SK-N-SH treated with all-trans-retinoic acid at 6 μM for 48 hours (cell line): ENCODE measurements at regions not wholly inside any gene's neighbourhood (a gene's known extent, or its start where the extent isn't known, plus 50 kb on each side); places are given as distances from the start of the nearest gene placed in this dataset.

Experiments used
- ATAC-seq: fragments of 200-7000 bp; cut with Tn5 transposase; 3 replicates; pipeline ENCODE4 v1.9.1; 2020; ENCODE audit warnings: mild to moderate bottlenecking, moderate library complexity
- ARNTL ChIP-seq: fragments of 450-650 bp; formaldehyde crosslinking; IDR thresholded peaks from 2 replicates; pipeline ENCODE4 v1.5.0; 2020; ENCODE audit warnings: low read depth, mild to moderate bottlenecking, moderate library complexity, borderline replicate concordance
- BACH2 ChIP-seq: fragments of 250-450 bp; sonication (Bioruptor Pico); IDR thresholded peaks from 2 replicates; pipeline ENCODE4 v1.9.0; 2021; ENCODE audit warnings: mild to moderate bottlenecking, borderline replicate concordance
- CSDC2 ChIP-seq: fragments of 250-450 bp; sonication (Bioruptor Pico); IDR thresholded peaks from 2 replicates; pipeline ENCODE4 v1.5.0; 2020; ENCODE audit warnings: mild to moderate bottlenecking, moderate library complexity
- GLIS3 ChIP-seq: fragments of 250-450 bp; sonication (Bioruptor Pico); IDR thresholded peaks from 2 replicates; pipeline ENCODE4 v1.5.0; 2020; ENCODE audit warnings: mild to moderate bottlenecking, moderate library complexity
- ISL1 ChIP-seq: fragments of 250-450 bp; sonication (Bioruptor Pico); IDR thresholded peaks from 2 replicates; pipeline ENCODE4 v2.1.2; 2022; ENCODE audit warnings: mild to moderate bottlenecking, moderate library complexity
- OSR1 ChIP-seq: fragments of 250-450 bp; sonication (Bioruptor Pico); IDR thresholded peaks from 2 replicates; pipeline ENCODE4 v1.8.0; 2022; ENCODE audit warnings: moderate library complexity, mild to moderate bottlenecking, inconsistent platforms
- PPARA ChIP-seq: fragments of 250-450 bp; sonication (Bioruptor Pico); IDR thresholded peaks from 2 replicates; pipeline ENCODE4 v1.5.0; 2020; ENCODE audit warnings: mild to moderate bottlenecking, borderline replicate concordance
- RARB ChIP-seq: fragments of 250-450 bp; sonication (Bioruptor Pico); IDR thresholded peaks from 2 replicates; pipeline ENCODE4 v1.8.0; 2021; ENCODE audit warnings: mild to moderate bottlenecking, moderate library complexity
- SNAI2 ChIP-seq: fragments of 250-450 bp; sonication (Bioruptor Pico); IDR thresholded peaks from 2 replicates; pipeline ENCODE4 v1.5.0; 2020; ENCODE audit warnings: mild to moderate bottlenecking, moderate library complexity
- TCF4 ChIP-seq: fragments of 250-450 bp; sonication (Bioruptor Pico); IDR thresholded peaks from 2 replicates; pipeline ENCODE4 v1.8.0; 2021; ENCODE audit warnings: mild to moderate bottlenecking, moderate library complexity, borderline replicate concordance
- TOX ChIP-seq: fragments of 250-450 bp; sonication (Bioruptor Pico); IDR thresholded peaks from 2 replicates; pipeline ENCODE4 v1.8.0; 2021; ENCODE audit warnings: mild to moderate bottlenecking, moderate library complexity, borderline replicate concordance
- ZC3H10 ChIP-seq: fragments of 250-450 bp; sonication (Bioruptor Pico); IDR thresholded peaks from 2 replicates; pipeline ENCODE4 v1.5.1; 2021; ENCODE audit warnings: mild to moderate bottlenecking, moderate library complexity
- ZFP3 ChIP-seq: fragments of 250-450 bp; sonication (Bioruptor Pico); IDR thresholded peaks from 2 replicates; pipeline ENCODE4 v1.5.0; 2020; ENCODE audit warnings: mild to moderate bottlenecking, moderate library complexity
- ZFP30 ChIP-seq: fragments of 450-650 bp; formaldehyde crosslinking; IDR thresholded peaks from 2 replicates; pipeline ENCODE4 v1.5.0; 2022; ENCODE audit warnings: mild to moderate bottlenecking, moderate library complexity
- ZNF565 ChIP-seq: fragments of 450-650 bp; formaldehyde crosslinking; conservative IDR thresholded peaks from 2 replicates; pipeline ENCODE4 v1.5.0; 2020; ENCODE audit warnings: low read depth, mild to moderate bottlenecking, moderate library complexity
- ZNF8 ChIP-seq: fragments of 450-650 bp; formaldehyde crosslinking; IDR thresholded peaks from 2 replicates; pipeline ENCODE4 v1.5.0; 2020; ENCODE audit warnings: mild to moderate bottlenecking, moderate library complexity
- TF ChIP-seq, protein P1 (sequence below): fragments of 250-450 bp; sonication (Bioruptor Pico); IDR thresholded peaks from 2 replicates; pipeline ENCODE4 v1.8.0; 2021; ENCODE audit warnings: low read depth, mild to moderate bottlenecking, moderate library complexity, borderline replicate concordance
- TF ChIP-seq, protein P2 (sequence below): fragments of 250-450 bp; sonication (Bioruptor Pico); IDR thresholded peaks from 2 replicates; pipeline ENCODE4 v1.5.0; 2020; ENCODE audit warnings: mild to moderate bottlenecking, moderate library complexity
- TF ChIP-seq, protein P3 (sequence below): fragments of 250-450 bp; sonication (Bioruptor Pico); IDR thresholded peaks from 2 replicates; pipeline ENCODE4 v1.5.1; 2020; ENCODE audit warnings: low read depth, mild to moderate bottlenecking, moderate library complexity
- TF ChIP-seq, protein P4 (sequence below): fragments of 250-450 bp; sonication (Bioruptor Pico); IDR thresholded peaks from 2 replicates; pipeline ENCODE4 v1.5.1; 2021; ENCODE audit warnings: mild to moderate bottlenecking, moderate library complexity
- TF ChIP-seq, protein P5 (sequence below): fragments of 250-450 bp; sonication (Bioruptor Pico); IDR thresholded peaks from 2 replicates; pipeline ENCODE4 v1.8.0; 2020; ENCODE audit warnings: mild to moderate bottlenecking, moderate library complexity, borderline replicate concordance

DNA sequence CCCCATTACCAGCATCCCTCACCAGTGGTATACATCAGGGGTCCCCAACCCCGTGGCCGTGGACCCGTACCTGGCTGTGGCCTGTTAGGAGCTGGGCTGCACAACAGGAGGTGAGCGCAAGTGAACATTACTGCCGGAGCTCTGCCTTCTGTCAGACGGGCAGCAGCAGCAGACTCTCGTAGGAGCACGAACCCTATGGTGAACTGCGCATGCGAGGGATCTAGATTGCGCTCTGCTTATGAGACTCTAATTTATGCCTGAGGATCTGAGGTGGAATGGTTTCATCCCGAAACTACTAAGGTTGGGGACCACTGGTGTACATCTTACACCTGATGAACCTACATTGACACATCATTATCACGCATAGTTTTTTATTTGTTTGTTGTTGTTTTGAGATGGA, 52.8 kb upstream of the DHX15 start:
- no peak for ATAC-seq
- TF ChIP-seq, protein P1, sequence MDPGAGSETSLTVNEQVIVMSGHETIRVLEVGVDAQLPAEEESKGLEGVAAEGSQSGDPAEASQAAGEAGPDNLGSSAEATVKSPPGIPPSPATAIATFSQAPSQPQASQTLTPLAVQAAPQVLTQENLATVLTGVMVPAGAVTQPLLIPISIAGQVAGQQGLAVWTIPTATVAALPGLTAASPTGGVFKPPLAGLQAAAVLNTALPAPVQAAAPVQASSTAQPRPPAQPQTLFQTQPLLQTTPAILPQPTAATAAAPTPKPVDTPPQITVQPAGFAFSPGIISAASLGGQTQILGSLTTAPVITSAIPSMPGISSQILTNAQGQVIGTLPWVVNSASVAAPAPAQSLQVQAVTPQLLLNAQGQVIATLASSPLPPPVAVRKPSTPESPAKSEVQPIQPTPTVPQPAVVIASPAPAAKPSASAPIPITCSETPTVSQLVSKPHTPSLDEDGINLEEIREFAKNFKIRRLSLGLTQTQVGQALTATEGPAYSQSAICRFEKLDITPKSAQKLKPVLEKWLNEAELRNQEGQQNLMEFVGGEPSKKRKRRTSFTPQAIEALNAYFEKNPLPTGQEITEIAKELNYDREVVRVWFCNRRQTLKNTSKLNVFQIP (CRISPR knock-in tag) = no peak
- TF ChIP-seq ZFP3 (CRISPR knock-in tag) = no peak
- no peak for TF ChIP-seq ISL1 (CRISPR knock-in tag)
- TF ChIP-seq GLIS3 (CRISPR knock-in tag) = no peak
- no peak for TF ChIP-seq BACH2 (CRISPR knock-in tag)
- TF ChIP-seq TOX = no peak
- no peak for TF ChIP-seq CSDC2 (CRISPR knock-in tag)
- no peak for TF ChIP-seq ZNF8
- TF ChIP-seq ZFP30 (CRISPR knock-in tag) = no peak
- TF ChIP-seq, protein P2, sequence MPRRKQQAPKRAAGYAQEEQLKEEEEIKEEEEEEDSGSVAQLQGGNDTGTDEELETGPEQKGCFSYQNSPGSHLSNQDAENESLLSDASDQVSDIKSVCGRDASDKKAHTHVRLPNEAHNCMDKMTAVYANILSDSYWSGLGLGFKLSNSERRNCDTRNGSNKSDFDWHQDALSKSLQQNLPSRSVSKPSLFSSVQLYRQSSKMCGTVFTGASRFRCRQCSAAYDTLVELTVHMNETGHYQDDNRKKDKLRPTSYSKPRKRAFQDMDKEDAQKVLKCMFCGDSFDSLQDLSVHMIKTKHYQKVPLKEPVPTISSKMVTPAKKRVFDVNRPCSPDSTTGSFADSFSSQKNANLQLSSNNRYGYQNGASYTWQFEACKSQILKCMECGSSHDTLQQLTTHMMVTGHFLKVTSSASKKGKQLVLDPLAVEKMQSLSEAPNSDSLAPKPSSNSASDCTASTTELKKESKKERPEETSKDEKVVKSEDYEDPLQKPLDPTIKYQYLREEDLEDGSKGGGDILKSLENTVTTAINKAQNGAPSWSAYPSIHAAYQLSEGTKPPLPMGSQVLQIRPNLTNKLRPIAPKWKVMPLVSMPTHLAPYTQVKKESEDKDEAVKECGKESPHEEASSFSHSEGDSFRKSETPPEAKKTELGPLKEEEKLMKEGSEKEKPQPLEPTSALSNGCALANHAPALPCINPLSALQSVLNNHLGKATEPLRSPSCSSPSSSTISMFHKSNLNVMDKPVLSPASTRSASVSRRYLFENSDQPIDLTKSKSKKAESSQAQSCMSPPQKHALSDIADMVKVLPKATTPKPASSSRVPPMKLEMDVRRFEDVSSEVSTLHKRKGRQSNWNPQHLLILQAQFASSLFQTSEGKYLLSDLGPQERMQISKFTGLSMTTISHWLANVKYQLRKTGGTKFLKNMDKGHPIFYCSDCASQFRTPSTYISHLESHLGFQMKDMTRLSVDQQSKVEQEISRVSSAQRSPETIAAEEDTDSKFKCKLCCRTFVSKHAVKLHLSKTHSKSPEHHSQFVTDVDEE (CRISPR knock-in tag) = no peak
- TF ChIP-seq, protein P3, sequence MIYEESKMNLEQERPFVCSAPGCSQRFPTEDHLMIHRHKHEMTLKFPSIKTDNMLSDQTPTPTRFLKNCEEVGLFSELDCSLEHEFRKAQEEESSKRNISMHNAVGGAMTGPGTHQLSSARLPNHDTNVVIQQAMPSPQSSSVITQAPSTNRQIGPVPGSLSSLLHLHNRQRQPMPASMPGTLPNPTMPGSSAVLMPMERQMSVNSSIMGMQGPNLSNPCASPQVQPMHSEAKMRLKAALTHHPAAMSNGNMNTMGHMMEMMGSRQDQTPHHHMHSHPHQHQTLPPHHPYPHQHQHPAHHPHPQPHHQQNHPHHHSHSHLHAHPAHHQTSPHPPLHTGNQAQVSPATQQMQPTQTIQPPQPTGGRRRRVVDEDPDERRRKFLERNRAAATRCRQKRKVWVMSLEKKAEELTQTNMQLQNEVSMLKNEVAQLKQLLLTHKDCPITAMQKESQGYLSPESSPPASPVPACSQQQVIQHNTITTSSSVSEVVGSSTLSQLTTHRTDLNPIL (CRISPR knock-in tag) = no peak
- no peak for TF ChIP-seq OSR1 (CRISPR knock-in tag)
- TF ChIP-seq, protein P4, sequence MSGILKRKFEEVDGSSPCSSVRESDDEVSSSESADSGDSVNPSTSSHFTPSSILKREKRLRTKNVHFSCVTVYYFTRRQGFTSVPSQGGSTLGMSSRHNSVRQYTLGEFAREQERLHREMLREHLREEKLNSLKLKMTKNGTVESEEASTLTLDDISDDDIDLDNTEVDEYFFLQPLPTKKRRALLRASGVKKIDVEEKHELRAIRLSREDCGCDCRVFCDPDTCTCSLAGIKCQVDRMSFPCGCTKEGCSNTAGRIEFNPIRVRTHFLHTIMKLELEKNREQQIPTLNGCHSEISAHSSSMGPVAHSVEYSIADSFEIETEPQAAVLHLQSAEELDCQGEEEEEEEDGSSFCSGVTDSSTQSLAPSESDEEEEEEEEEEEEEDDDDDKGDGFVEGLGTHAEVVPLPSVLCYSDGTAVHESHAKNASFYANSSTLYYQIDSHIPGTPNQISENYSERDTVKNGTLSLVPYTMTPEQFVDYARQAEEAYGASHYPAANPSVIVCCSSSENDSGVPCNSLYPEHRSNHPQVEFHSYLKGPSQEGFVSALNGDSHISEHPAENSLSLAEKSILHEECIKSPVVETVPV (CRISPR knock-in tag) = no peak

DNA sequence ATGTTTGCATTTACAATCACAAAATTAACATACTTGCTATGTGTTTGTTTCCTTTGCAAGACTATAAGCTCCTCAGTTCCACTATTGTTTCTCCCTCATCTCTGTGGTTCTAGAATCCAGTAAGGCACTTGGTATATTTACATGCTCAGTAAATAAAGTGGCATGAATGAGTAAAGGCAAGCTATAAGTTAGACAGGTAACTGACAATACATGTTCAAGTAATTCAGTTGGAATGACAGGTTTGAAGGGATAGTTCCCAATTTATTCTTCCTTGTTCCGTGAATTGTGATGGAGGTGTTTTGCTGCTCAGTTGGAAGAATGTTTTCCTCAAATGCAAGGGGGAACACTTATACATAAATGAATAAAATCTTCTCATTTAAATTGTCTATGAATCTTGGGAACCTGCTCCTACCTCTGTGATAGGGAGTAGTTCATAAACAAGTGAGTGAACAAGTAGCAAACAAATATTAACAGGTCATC, 54.1 kb upstream of the DHX15 start:
- TF ChIP-seq, protein P4 (CRISPR knock-in tag) = no peak
- no peak for TF ChIP-seq ZNF565 (CRISPR knock-in tag)
- TF ChIP-seq, all 23 proteins: peak for 0
- ATAC-seq = no peak

DNA sequence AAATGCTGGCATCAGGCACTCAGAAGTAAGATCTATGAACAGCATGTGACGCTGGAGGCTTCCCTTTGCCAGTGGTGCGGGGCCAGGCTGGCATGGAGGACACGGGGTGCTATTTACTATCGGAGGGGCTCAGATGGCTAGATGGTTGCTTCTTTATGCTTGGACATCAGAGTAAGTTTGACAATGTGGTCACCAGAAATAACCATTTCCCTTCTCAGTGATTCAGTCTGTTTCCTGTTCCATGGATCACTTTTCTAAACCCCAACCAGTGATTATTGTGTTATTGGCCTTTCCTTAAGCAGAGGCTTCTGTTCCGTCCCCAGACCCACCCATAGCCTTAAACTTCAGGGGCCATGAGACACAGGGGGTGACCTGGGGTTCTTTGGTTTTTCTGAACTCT, 55.4 kb upstream of the DHX15 start:
- ATAC-seq = no peak
- TF ChIP-seq PPARA (CRISPR knock-in tag) = no peak
- TF ChIP-seq GLIS3 (CRISPR knock-in tag) = no peak
- TF ChIP-seq CSDC2 (CRISPR knock-in tag) = no peak
- no peak for TF ChIP-seq ZNF565 (CRISPR knock-in tag)
- TF ChIP-seq, protein P1 (CRISPR knock-in tag) = no peak
- TF ChIP-seq RARB = no peak
- no peak for TF ChIP-seq ZC3H10 (CRISPR knock-in tag)

DNA sequence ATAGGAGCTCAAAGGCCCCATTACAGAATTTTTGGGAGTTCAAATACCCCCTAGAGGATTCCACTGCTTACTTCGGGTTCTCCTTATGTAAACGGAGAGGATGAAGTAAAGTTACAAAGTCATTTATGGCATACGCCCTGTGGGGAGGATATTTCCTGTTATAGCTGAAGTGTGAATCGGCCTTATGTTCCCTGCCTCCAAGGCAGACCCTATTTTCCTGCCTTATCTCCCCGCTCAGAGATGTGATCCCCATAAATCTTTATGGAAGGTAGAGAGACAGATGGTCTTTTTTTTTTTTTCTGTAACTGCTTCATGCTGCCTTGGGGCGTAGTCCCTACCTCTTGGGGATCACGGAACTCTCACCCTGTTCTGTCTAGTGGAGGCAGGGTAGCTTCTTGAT, 56.0 kb upstream of the DHX15 start:
- TF ChIP-seq ZFP3 (CRISPR knock-in tag) = no peak
- no peak for TF ChIP-seq PPARA (CRISPR knock-in tag)
- TF ChIP-seq TCF4 (CRISPR knock-in tag) = no peak
- no peak for TF ChIP-seq SNAI2 (CRISPR knock-in tag)
- no peak for TF ChIP-seq CSDC2 (CRISPR knock-in tag)
- TF ChIP-seq, protein P5, sequence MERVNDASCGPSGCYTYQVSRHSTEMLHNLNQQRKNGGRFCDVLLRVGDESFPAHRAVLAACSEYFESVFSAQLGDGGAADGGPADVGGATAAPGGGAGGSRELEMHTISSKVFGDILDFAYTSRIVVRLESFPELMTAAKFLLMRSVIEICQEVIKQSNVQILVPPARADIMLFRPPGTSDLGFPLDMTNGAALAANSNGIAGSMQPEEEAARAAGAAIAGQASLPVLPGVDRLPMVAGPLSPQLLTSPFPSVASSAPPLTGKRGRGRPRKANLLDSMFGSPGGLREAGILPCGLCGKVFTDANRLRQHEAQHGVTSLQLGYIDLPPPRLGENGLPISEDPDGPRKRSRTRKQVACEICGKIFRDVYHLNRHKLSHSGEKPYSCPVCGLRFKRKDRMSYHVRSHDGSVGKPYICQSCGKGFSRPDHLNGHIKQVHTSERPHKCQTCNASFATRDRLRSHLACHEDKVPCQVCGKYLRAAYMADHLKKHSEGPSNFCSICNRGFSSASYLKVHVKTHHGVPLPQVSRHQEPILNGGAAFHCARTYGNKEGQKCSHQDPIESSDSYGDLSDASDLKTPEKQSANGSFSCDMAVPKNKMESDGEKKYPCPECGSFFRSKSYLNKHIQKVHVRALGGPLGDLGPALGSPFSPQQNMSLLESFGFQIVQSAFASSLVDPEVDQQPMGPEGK (CRISPR knock-in tag) = no peak
- TF ChIP-seq OSR1 (CRISPR knock-in tag) = no peak
- TF ChIP-seq ZNF565 (CRISPR knock-in tag) = no peak
- no peak for TF ChIP-seq ARNTL (CRISPR knock-in tag)
- TF ChIP-seq ZNF8 = no peak
- TF ChIP-seq, protein P3 (CRISPR knock-in tag) = no peak
- no peak for TF ChIP-seq ZFP30 (CRISPR knock-in tag)

More for the DNA sequence above, 56.0 kb upstream of the DHX15 start:
- no peak for ATAC-seq
